Neutrophil (primary cell): ENCODE measurements at regions not wholly inside any gene's neighbourhood (a gene's known extent, or its start where the extent isn't known, plus 50 kb on each side); places are given as distances from the start of the nearest gene placed in this dataset.

ENCODE experiments used
- H3K27ac ChIP-seq: fragments of 200-600 bp; sonication (generic); 2 replicates; pipeline ENCODE4 v1.5.1; 2016; ENCODE audit warnings: mild to moderate bottlenecking, moderate library complexity
- H3K27me3 ChIP-seq: fragments of 200-600 bp; sonication (generic); 2 replicates; pipeline ENCODE4 v1.6.0; 2016; ENCODE audit warnings: mild to moderate bottlenecking
- H3K36me3 ChIP-seq: fragments of 200-600 bp; sonication (generic); 2 replicates; pipeline ENCODE4 v1.5.1; 2017
- H3K4me1 ChIP-seq, 2 experiments: fragments of 200-600 bp in 1 of 2; sonication (generic) in 1 of 2; 1 replicate in 1 of 2; 2 replicates in 1 of 2; pipeline versions ENCODE4 v1.5.1 to v1.6.1; 2013 to 2016; ENCODE audit warnings: low read depth in 1 of 2, low read length in 1 of 2, mild to moderate bottlenecking in 1 of 2, moderate library complexity in 1 of 2; ENCODE audit not compliant: control insufficient read depth in 1 of 2, insufficient read depth in 1 of 2
- H3K4me3 ChIP-seq, 2 experiments: fragments of 200-600 bp in 1 of 2; sonication (generic) in 1 of 2; 1 replicate in 1 of 2; 2 replicates in 1 of 2; pipeline ENCODE4 v1.5.1; 2013 to 2016; ENCODE audit warnings: low read depth in 1 of 2, low read length in 1 of 2, mild to moderate bottlenecking in 1 of 2, moderate library complexity in 1 of 2
- H3K9me3 ChIP-seq: fragments of 200-600 bp; sonication (generic); 2 replicates; pipeline ENCODE4 v1.5.1; 2016
- TF ChIP-seq, protein P1 (sequence below): fragments of 200-600 bp; sonication (generic); IDR thresholded peaks from 2 replicates; pipeline ENCODE4 v1.5.1; 2016; ENCODE audit warnings: antibody characterized with exemption

DNA sequence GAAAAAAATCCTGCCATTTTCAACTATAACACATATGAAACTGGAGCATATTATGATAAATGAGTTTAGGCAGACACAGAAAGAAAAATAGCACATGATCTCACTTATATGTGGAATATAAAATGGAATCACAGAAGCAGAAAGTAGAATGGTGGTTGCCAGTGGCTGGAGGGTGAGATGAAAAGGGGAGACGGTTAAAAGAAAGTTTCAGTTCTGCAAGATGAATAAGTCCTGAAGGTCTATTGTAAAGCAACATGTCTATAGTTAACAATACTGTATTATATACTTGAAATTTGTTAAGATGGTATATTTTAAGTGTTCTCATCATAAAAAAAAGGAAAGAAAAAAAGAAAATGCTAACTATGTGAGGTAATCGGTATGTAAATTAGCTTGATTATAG is 503.9 kb downstream of the EPHA7 start:
- no peaks in the 10 kb centered on the region for H3K4me1 ChIP-seq
- H3K36me3 ChIP-seq: no peaks in the 10 kb centered on the region
- no peaks in the 10 kb centered on the region for H3K27me3 ChIP-seq
- H3K4me3 ChIP-seq: no peak overlapping the region
- TF ChIP-seq, protein P1, sequence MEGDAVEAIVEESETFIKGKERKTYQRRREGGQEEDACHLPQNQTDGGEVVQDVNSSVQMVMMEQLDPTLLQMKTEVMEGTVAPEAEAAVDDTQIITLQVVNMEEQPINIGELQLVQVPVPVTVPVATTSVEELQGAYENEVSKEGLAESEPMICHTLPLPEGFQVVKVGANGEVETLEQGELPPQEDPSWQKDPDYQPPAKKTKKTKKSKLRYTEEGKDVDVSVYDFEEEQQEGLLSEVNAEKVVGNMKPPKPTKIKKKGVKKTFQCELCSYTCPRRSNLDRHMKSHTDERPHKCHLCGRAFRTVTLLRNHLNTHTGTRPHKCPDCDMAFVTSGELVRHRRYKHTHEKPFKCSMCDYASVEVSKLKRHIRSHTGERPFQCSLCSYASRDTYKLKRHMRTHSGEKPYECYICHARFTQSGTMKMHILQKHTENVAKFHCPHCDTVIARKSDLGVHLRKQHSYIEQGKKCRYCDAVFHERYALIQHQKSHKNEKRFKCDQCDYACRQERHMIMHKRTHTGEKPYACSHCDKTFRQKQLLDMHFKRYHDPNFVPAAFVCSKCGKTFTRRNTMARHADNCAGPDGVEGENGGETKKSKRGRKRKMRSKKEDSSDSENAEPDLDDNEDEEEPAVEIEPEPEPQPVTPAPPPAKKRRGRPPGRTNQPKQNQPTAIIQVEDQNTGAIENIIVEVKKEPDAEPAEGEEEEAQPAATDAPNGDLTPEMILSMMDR: no peak
- no peaks in the 10 kb centered on the region for H3K9me3 ChIP-seq
- no peak overlapping the region for H3K27ac ChIP-seq

DNA sequence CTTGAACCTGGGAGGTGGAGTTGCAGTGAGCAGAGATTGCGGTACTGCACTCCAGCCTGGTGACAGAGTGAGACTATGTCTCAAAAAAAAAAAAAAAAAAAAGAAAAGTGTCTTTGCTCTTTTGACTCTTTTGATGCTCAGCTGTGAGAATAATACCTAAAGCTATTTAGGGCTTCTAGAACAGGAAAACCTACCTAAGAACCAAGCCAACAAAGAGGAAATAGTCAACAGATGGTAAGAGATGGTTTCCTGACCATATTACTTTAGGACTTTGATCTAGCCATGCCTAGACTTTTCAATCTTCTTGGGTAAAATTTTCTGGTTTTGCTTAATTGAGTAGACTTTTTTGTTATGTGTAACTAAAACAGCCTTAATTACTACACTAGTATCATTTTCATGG is 508.1 kb downstream of the EPHA7 start:
- Histone ChIP-seq H3K9me3 (no peaks in the 10 kb centered on the region), H3K4me1 (no peaks in the 10 kb centered on the region), H3K36me3 (no peaks in the 10 kb centered on the region), H3K4me3 (no peak overlapping the region), H3K27me3 (no peaks in the 10 kb centered on the region), H3K27ac (no peak overlapping the region)
- TF ChIP-seq, protein P1: no peak

DNA sequence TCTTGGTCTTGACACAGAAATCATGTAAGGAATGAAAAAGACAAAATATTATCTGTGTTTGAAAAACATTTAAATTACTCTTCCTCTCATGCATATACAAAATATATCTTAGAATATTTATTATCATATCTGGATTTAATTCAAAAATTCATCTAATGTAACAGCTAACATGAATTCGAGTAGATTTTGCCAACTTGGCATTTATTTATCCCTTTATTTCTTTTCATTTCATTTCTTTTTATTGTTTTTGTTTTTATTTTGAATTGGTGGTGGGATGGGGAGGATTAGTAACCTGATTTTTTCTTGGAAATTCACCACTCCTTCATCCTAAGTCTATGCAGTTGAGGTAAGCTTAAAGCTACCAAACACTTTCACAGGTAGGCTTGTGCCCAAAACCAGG is 508.7 kb downstream of the EPHA7 start:
- Histone ChIP-seq H3K4me3 (no peak overlapping the region), H3K4me1 (no peaks in the 10 kb centered on the region), H3K27me3 (no peaks in the 10 kb centered on the region), H3K36me3 (no peaks in the 10 kb centered on the region), H3K27ac (no peak overlapping the region), H3K9me3 (no peaks in the 10 kb centered on the region)
- TF ChIP-seq, protein P1: no peak

DNA sequence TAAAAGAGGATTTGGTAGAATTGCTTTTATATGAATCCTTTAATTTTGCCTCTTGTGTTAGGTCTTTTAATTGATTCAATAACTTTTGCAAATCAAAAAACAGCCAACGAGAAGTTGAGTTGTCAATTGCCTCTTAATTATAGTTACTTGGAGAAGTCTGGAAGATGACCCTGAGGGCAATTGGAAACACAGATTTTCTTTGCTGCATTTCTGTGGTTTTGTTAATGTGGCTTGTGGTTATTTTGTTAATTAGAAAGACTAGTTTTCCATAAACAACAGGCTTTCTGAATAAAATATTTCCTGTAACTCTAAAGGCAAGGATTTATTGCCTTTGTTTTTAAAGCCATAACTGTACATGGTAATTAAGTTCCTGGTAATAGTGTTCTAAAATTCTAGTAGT is 513.0 kb downstream of the EPHA7 start:
- Histone ChIP-seq H3K4me1 (no peaks in the 10 kb centered on the region), H3K27me3 (no peaks in the 10 kb centered on the region), H3K36me3 (no peaks in the 10 kb centered on the region), H3K4me3 (no peak overlapping the region), H3K27ac (no peak overlapping the region), H3K9me3 (no peaks in the 10 kb centered on the region)
- TF ChIP-seq, protein P1: no peak

DNA sequence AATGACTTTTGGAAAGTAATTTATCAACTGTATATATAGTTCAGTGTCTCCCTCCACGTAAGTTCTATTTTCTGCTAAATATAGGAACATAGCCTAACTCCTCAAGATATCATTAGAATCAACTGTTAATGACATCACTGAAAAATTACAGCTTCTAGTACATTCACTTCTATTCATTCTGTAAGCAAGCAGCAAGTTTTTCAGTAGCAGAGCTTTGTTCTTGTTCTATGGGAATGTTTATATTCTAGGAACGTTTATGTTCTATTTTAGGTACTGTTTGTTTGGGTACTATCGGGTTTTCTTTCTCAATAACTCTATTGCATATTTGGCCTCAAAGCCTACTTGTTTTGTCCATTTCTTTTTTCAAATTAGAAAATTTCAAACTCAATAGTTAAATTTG is 525.6 kb downstream of the EPHA7 start:
- TF ChIP-seq, protein P1: no peak
- Histone ChIP-seq H3K9me3 (no peaks in the 10 kb centered on the region), H3K36me3 (no peaks in the 10 kb centered on the region), H3K4me1 (no peaks in the 10 kb centered on the region), H3K27ac (no peak overlapping the region), H3K27me3 (no peaks in the 10 kb centered on the region), H3K4me3 (no peak overlapping the region)

DNA sequence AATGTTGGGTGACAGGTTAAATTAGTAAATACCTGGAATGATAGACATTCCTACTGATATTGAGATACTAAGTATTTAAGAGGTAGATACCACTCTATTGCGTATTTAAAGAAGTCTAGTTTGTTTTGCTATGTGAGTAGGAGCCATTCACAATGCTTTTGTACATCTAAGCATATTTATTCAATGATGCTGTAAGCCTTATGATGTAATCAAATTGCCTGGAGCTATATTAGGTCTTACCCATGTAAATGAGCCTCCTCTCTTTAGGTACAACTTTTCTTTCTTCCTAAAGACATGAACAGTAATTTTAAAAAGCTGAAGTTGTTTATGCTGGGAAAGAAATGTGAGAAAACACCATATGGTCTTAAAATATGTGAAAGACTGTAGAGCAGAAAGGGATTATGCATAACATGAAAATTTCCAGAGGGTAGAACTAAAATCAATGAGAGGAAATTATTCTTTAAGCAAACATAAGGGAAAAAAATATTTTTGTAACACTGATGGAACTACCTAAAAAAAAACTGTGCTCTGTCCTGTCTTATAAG is 526.7 kb downstream of the EPHA7 start:
- Histone ChIP-seq H3K27me3 (no peaks in the 10 kb centered on the region), H3K36me3 (no peaks in the 10 kb centered on the region), H3K27ac (no peak overlapping the region), H3K4me3 (no peak overlapping the region), H3K9me3 (no peaks in the 10 kb centered on the region), H3K4me1 (no peaks in the 10 kb centered on the region)
- TF ChIP-seq, protein P1: no peak
